ENCODE measurements at regions not wholly inside any gene's neighbourhood (a gene's known extent, or its start where the extent isn't known, plus 50 kb on each side); places are given as distances from the start of the nearest gene placed in this dataset.

DNA sequence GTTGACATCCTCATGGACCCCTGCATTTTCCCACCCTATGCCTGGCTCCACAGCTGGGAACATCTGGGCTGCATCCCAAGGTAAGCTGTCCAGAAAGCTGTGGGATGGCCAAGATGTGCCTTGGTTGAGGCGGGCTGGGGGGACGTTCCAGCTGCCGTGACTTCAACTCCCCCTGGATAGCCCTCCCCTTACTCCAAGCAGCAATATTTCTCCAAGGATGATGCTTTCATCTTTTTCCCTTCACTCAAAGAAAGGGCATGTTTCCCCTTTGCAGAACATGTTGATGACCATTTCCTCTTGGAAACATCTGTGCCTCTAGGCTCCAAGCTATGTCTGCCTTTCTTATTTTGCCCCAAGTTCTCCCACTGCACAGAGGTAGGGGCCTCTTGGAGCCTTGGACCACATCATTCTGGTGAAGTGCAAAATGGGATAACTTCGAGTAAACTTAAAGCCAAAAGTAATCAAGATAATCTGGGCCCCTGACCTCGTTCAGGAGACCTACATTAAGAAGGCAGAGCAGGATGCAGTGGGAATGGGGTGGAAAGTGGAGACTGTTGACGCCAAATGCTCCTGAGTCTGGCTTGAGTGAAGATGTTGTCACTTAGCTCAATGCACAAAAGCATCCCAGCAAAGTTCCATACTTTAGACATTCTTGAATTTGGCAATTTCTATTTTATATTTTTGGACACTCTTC lies 175.2 kb downstream of the GAS1 start:
- H4K20me1 ChIP-seq (ENCODE audit: low read depth, low read length): no peaks in the 10 kb centered on the region
- no peaks in the 10 kb centered on the region for H3K79me2 ChIP-seq (ENCODE audit: insufficient read depth, low read length)
- TF ChIP-seq EZH2phosphoT487 (conservative IDR thresholded peaks at IDR 0.05; ENCODE audit: low read length): no peak
- TF ChIP-seq, protein P1, sequence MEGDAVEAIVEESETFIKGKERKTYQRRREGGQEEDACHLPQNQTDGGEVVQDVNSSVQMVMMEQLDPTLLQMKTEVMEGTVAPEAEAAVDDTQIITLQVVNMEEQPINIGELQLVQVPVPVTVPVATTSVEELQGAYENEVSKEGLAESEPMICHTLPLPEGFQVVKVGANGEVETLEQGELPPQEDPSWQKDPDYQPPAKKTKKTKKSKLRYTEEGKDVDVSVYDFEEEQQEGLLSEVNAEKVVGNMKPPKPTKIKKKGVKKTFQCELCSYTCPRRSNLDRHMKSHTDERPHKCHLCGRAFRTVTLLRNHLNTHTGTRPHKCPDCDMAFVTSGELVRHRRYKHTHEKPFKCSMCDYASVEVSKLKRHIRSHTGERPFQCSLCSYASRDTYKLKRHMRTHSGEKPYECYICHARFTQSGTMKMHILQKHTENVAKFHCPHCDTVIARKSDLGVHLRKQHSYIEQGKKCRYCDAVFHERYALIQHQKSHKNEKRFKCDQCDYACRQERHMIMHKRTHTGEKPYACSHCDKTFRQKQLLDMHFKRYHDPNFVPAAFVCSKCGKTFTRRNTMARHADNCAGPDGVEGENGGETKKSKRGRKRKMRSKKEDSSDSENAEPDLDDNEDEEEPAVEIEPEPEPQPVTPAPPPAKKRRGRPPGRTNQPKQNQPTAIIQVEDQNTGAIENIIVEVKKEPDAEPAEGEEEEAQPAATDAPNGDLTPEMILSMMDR (IDR thresholded peaks at IDR 0.05; ENCODE audit: insufficient read depth, low read length, poor library complexity, severe bottlenecking): no peak
- H3K9me2 ChIP-seq (replicated peaks; ENCODE audit: insufficient read depth, low read length): 0 out of 2 replicates have a peak, but pooled peaks cover 4% of the 10 kb centered on the region
- H2AFZ ChIP-seq (ENCODE audit: low read depth, low read length, severe bottlenecking): no peak overlapping the region
- H3K9me3 ChIP-seq (ENCODE audit: insufficient read depth, low read length): no peaks in the 10 kb centered on the region
- no peak overlapping the region for H3K9ac ChIP-seq (ENCODE audit: low read length)
- no peaks in the 10 kb centered on the region for H3F3A ChIP-seq (ENCODE audit: insufficient read depth)
- H3K4me2 ChIP-seq (ENCODE audit: low read depth, low read length, poor library complexity, severe bottlenecking): no peak overlapping the region
- H3K27ac ChIP-seq (ENCODE audit: low read depth, low read length): no peak overlapping the region
- no peaks in the 10 kb centered on the region for H3K36me3 ChIP-seq (ENCODE audit: low read length)
- H3K4me3 ChIP-seq (ENCODE audit: insufficient read depth, low read length, poor library complexity, severe bottlenecking): no peak overlapping the region
- no peaks in the 10 kb centered on the region for H3K27me3 ChIP-seq (ENCODE audit: low read length)

DNA sequence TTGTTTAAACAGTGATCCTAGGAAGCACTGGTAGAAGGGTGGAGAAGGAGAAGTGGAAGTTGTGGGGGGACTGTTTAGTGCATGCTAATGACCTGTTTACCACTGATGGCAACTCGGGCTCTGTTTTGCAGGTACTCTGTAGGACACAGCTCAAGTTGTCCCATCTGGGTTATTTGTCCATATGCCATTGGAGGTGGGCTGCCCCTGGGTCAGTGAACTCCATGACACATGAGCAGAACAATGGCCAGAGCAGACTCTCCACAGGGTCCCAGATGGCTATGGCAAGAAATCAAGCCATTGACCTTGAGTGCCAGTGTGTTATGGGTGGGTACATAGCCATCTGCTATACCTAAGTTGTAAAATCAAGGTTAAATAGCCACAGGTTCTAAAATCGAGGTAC lies 175.9 kb downstream of the GAS1 start:
- TF ChIP-seq EZH2phosphoT487 (conservative IDR thresholded peaks at IDR 0.05; ENCODE audit: low read length): no peak
- TF ChIP-seq, protein P1 (IDR thresholded peaks at IDR 0.05; ENCODE audit: insufficient read depth, low read length, poor library complexity, severe bottlenecking): no peak
- no peak overlapping the region for H3K9ac ChIP-seq (ENCODE audit: low read length)
- H3K27ac ChIP-seq (ENCODE audit: low read depth, low read length): no peak overlapping the region
- no peak overlapping the region for H3K4me3 ChIP-seq (ENCODE audit: insufficient read depth, low read length, poor library complexity, severe bottlenecking)
- H4K20me1 ChIP-seq (ENCODE audit: low read depth, low read length): no peaks in the 10 kb centered on the region
- H3K36me3 ChIP-seq (ENCODE audit: low read length): no peaks in the 10 kb centered on the region
- no peaks in the 10 kb centered on the region for H3K79me2 ChIP-seq (ENCODE audit: insufficient read depth, low read length)
- no peak overlapping the region for H2AFZ ChIP-seq (ENCODE audit: low read depth, low read length, severe bottlenecking)
- H3F3A ChIP-seq (ENCODE audit: insufficient read depth): no peaks in the 10 kb centered on the region
- H3K9me3 ChIP-seq (ENCODE audit: insufficient read depth, low read length): no peaks in the 10 kb centered on the region
- no peak overlapping the region for H3K4me2 ChIP-seq (ENCODE audit: low read depth, low read length, poor library complexity, severe bottlenecking)
- 0 out of 2 replicates have a peak, but pooled peaks cover 1% of the 10 kb centered on the region for H3K9me2 ChIP-seq (replicated peaks; ENCODE audit: insufficient read depth, low read length)
- no peaks in the 10 kb centered on the region for H3K27me3 ChIP-seq (ENCODE audit: low read length)

DNA sequence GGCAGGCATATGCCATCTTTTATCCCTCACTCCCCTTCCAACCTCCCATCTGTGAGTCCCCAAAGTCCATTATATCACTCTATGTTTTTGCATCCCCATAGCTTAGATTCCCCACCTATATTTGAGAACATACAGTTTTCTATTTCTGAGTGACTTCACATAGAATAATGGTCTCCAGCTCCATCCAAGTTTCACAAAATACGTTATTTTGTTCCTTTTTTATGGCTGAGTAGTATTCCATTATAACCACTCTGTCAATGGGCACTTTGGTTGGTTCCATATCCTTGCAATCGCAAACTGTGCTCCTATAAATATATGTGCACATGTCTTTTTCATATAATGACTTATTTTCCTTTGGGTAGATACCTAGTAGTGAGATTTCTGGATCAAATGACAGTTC lies 178.6 kb downstream of the GAS1 start:
- H2AFZ ChIP-seq (ENCODE audit: low read depth, low read length, severe bottlenecking): no peak overlapping the region
- H3K79me2 ChIP-seq (ENCODE audit: insufficient read depth, low read length): no peaks in the 10 kb centered on the region
- no peak overlapping the region for H3K9ac ChIP-seq (ENCODE audit: low read length)
- H3K9me3 ChIP-seq (ENCODE audit: insufficient read depth, low read length): no peaks in the 10 kb centered on the region
- no peak for TF ChIP-seq EZH2phosphoT487 (conservative IDR thresholded peaks at IDR 0.05; ENCODE audit: low read length)
- TF ChIP-seq, protein P1 (IDR thresholded peaks at IDR 0.05; ENCODE audit: insufficient read depth, low read length, poor library complexity, severe bottlenecking): no peak
- no peaks in the 10 kb centered on the region for H3F3A ChIP-seq (ENCODE audit: insufficient read depth)
- H3K4me3 ChIP-seq (ENCODE audit: insufficient read depth, low read length, poor library complexity, severe bottlenecking): no peak overlapping the region
- H3K27me3 ChIP-seq (ENCODE audit: low read length): no peaks in the 10 kb centered on the region
- H3K9me2 ChIP-seq (replicated peaks; ENCODE audit: insufficient read depth, low read length): no peaks in the 10 kb centered on the region
- no peak overlapping the region for H3K4me2 ChIP-seq (ENCODE audit: low read depth, low read length, poor library complexity, severe bottlenecking)
- no peaks in the 10 kb centered on the region for H3K36me3 ChIP-seq (ENCODE audit: low read length)
- no peak overlapping the region for H3K27ac ChIP-seq (ENCODE audit: low read depth, low read length)
- no peaks in the 10 kb centered on the region for H4K20me1 ChIP-seq (ENCODE audit: low read depth, low read length)
